ENCODE measurements at regions not wholly inside any gene's neighbourhood (a gene's known extent, or its start where the extent isn't known, plus 50 kb on each side); places are given as distances from the start of the nearest gene placed in this dataset.

DNA sequence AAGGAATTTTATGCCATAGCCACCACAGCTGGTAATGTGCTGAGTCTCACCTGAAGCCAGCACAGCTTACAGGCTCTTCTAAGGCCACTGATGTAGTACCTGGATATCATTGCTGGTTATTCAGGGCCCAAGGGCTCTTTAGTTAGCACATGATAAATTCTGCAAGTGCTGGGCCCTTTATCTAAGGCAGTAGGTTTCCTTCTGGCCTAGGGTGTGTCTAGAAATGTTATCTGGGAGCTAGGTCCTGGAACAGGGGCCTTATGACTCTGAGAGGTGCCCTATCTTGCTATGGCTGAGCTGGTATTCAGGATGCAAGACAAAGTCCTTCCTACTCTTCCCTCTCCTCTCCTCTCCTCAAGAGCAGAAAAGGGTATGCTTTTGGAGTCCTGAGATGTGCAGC lies 1424.5 kb upstream of the NUDT12 start:
- peaks cover 24 to 26% of the 10 kb centered on the region in 2 donors for H3K9me3 Mint-ChIP-seq
- no peak for ATAC-seq

DNA sequence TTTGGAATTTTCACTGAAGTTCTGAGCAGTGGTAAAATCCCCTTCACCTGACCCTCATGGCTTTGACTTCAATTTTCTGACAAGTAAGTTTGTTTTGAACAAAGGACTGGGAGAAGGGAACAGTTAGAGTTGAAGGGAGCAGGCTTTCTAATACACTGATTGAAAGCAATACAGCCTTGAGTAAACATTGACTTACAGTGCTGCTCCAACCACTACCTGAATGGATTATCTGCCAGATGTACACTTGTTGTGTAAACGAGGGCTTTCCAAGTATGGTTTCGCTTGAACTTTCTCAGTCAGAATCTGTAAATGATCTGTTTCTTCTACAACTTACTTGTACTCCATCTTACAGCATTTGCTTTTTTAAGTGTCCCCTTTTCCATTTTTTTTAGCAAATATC lies 1414.9 kb upstream of the NUDT12 start:
- H3K36me3 ChIP-seq (ENCODE audit: control insufficient read depth, insufficient read depth, low read length), result no peaks in the 10 kb centered on the region
- no peak overlapping the region for H3K27ac ChIP-seq (ENCODE audit: low read length)
- DNase-seq (no peak), ATAC-seq (no peak)
- Mint-ChIP-seq H3K27me3 (ENCODE audit: low read depth in 2 of 2) (no peaks in the 10 kb centered on the region), H3K36me3 (no peaks in the 10 kb centered on the region), H3K9me3 (peaks cover 8 to 10% of the 10 kb centered on the region in 2 donors), H3K27ac (no peak overlapping the region), H3K4me1 (no peaks in the 10 kb centered on the region), H3K4me3 (no peak overlapping the region)
- H3K4me3 ChIP-seq (ENCODE audit: low read length), result no peak overlapping the region
- TF ChIP-seq CTCF (IDR thresholded peaks at IDR 0.05), result no peak
- intact Hi-C loops (cut with micrococcal nuclease), result no loop called here
- no peaks in the 10 kb centered on the region for H3K9me3 ChIP-seq (ENCODE audit: control insufficient read depth, insufficient read depth, low read length)
- 90% methylated on average over 2 of the region's 2 CpGs for WGBS (ENCODE audit: insufficient coverage)
- no peaks in the 10 kb centered on the region for H3K4me1 ChIP-seq (ENCODE audit: control insufficient read depth, insufficient read depth, low read length)
- H3K27me3 ChIP-seq (ENCODE audit: control insufficient read depth, insufficient read depth, low read length), result no peaks in the 10 kb centered on the region

More for the DNA sequence above, 1424.5 kb upstream of the NUDT12 start:
- Mint-ChIP-seq H3K36me3 (peaks cover 18% of the 10 kb centered on the region), H3K27me3 (ENCODE audit: low read depth in 2 of 2) (no peaks in the 10 kb centered on the region), H3K27ac (no peak overlapping the region), H3K4me1 (no peaks in the 10 kb centered on the region), H3K4me3 (no peak overlapping the region)
- Histone ChIP-seq H3K36me3 (ENCODE audit: control insufficient read depth, insufficient read depth, low read length) (no peaks in the 10 kb centered on the region), H3K9me3 (ENCODE audit: control insufficient read depth, insufficient read depth, low read length) (peaks cover 12% of the 10 kb centered on the region), H3K4me1 (ENCODE audit: control insufficient read depth, insufficient read depth, low read length) (no peaks in the 10 kb centered on the region), H3K4me3 (ENCODE audit: low read length) (no peak overlapping the region), H3K27ac (ENCODE audit: low read length) (no peak overlapping the region), H3K27me3 (ENCODE audit: control insufficient read depth, insufficient read depth, low read length) (no peaks in the 10 kb centered on the region)
- no peak for DNase-seq
- intact Hi-C loops (cut with micrococcal nuclease), result no loop called here
- TF ChIP-seq CTCF (IDR thresholded peaks at IDR 0.05), result no peak

GRCh38 chr5:104967806-104968410 lies 1405.3 kb upstream of the NUDT12 start:
- no peaks in the 10 kb centered on the region for H3K9me3 ChIP-seq (ENCODE audit: control insufficient read depth, insufficient read depth, low read length)
- intact Hi-C loops (cut with micrococcal nuclease), result no loop called here
- Mint-ChIP-seq H3K4me1 (no peaks in the 10 kb centered on the region), H3K27ac (no peak overlapping the region), H3K9me3 (peaks cover 12 to 13% of the 10 kb centered on the region in 2 donors), H3K36me3 (no peaks in the 10 kb centered on the region), H3K4me3 (no peak overlapping the region), H3K27me3 (ENCODE audit: low read depth in 2 of 2) (no peaks in the 10 kb centered on the region)
- TF ChIP-seq CTCF (IDR thresholded peaks at IDR 0.05), result no peak
- ATAC-seq (no peak), DNase-seq (no peak)
- no peak overlapping the region for H3K4me3 ChIP-seq (ENCODE audit: low read length)
- no peak overlapping the region for H3K27ac ChIP-seq (ENCODE audit: low read length)
- H3K36me3 ChIP-seq (ENCODE audit: control insufficient read depth, insufficient read depth, low read length), result no peaks in the 10 kb centered on the region
- no peaks in the 10 kb centered on the region for H3K27me3 ChIP-seq (ENCODE audit: control insufficient read depth, insufficient read depth, low read length)
- no peaks in the 10 kb centered on the region for H3K4me1 ChIP-seq (ENCODE audit: control insufficient read depth, insufficient read depth, low read length)
- 76% methylated on average over 3 of the region's 4 CpGs for WGBS (ENCODE audit: insufficient coverage)

- Mint-ChIP-seq H3K4me3 (no peak overlapping the region), H3K27me3 (ENCODE audit: low read depth in 2 of 2) (no peaks in the 10 kb centered on the region), H3K27ac (no peak overlapping the region), H3K36me3 (no peaks in the 10 kb centered on the region), H3K4me1 (no peaks in the 10 kb centered on the region), H3K9me3 (peaks cover 7 to 13% of the 10 kb centered on the region in 2 donors)
- H3K27ac ChIP-seq (ENCODE audit: low read length), result no peak overlapping the region
- intact Hi-C loops (cut with micrococcal nuclease), result no loop called here
- no peak overlapping the region for H3K4me3 ChIP-seq (ENCODE audit: low read length)
- H3K9me3 ChIP-seq (ENCODE audit: control insufficient read depth, insufficient read depth, low read length), result no peaks in the 10 kb centered on the region
- no CpG with 5 or more reads among the region's 1 CpG for WGBS (ENCODE audit: insufficient coverage)
- no peaks in the 10 kb centered on the region for H3K4me1 ChIP-seq (ENCODE audit: control insufficient read depth, insufficient read depth, low read length)
- no peak for DNase-seq
- H3K27me3 ChIP-seq (ENCODE audit: control insufficient read depth, insufficient read depth, low read length), result no peaks in the 10 kb centered on the region
- ATAC-seq, result no peak
- no peak for TF ChIP-seq CTCF (IDR thresholded peaks at IDR 0.05)
- no peaks in the 10 kb centered on the region for H3K36me3 ChIP-seq (ENCODE audit: control insufficient read depth, insufficient read depth, low read length)
Measured at GRCh38 chr5:104965006-104965405, 1402.4 kb upstream of the NUDT12 start.

All from natural killer cell (primary cell).